ENCODE measurements at regions not wholly inside any gene's neighbourhood (a gene's known extent, or its start where the extent isn't known, plus 50 kb on each side); places are given as distances from the start of the nearest gene placed in this dataset.

DNA sequence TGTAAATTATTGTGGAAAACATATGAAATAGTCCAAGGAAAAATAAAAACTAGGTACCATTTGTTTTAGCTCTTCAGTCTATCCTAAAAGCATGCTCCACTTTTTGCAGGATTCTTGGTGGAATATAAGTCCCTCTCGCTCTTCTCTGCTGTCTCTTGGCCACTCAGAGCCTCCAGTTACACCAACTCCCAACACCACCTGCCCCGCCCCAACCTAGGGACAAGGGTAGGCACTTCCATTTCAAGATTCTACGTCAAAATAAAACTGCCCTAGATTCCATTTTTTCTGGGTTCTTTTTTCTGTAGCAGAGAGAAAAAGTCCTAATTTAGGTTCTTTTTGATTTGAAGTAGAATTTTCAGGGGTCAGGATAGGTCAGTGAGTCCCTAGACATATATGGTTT, 1036.2 kb upstream of the POU3F3 start:
- no peak for ATAC-seq
- TF ChIP-seq ZFP3 (CRISPR knock-in tag; IDR thresholded peaks at IDR 0.05) (no peak), GLIS3 (CRISPR knock-in tag; IDR thresholded peaks at IDR 0.05) (no peak)

GRCh38 chr2:103818176-103818575, 1035.7 kb upstream of the POU3F3 start:
- TF ChIP-seq GLIS3 (CRISPR knock-in tag; IDR thresholded peaks at IDR 0.05) (no peak), SNAI2 (CRISPR knock-in tag; IDR thresholded peaks at IDR 0.05) (no peak), OSR1 (CRISPR knock-in tag; IDR thresholded peaks at IDR 0.05) (no peak), BACH2 (CRISPR knock-in tag; IDR thresholded peaks at IDR 0.05; ENCODE audit: borderline replicate concordance) (no peak), ZNF70 (CRISPR knock-in tag; IDR thresholded peaks at IDR 0.05) (no peak), ESRRG (CRISPR knock-in tag; IDR thresholded peaks at IDR 0.05) (no peak)
- TF ChIP-seq, protein P1, sequence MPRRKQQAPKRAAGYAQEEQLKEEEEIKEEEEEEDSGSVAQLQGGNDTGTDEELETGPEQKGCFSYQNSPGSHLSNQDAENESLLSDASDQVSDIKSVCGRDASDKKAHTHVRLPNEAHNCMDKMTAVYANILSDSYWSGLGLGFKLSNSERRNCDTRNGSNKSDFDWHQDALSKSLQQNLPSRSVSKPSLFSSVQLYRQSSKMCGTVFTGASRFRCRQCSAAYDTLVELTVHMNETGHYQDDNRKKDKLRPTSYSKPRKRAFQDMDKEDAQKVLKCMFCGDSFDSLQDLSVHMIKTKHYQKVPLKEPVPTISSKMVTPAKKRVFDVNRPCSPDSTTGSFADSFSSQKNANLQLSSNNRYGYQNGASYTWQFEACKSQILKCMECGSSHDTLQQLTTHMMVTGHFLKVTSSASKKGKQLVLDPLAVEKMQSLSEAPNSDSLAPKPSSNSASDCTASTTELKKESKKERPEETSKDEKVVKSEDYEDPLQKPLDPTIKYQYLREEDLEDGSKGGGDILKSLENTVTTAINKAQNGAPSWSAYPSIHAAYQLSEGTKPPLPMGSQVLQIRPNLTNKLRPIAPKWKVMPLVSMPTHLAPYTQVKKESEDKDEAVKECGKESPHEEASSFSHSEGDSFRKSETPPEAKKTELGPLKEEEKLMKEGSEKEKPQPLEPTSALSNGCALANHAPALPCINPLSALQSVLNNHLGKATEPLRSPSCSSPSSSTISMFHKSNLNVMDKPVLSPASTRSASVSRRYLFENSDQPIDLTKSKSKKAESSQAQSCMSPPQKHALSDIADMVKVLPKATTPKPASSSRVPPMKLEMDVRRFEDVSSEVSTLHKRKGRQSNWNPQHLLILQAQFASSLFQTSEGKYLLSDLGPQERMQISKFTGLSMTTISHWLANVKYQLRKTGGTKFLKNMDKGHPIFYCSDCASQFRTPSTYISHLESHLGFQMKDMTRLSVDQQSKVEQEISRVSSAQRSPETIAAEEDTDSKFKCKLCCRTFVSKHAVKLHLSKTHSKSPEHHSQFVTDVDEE (CRISPR knock-in tag; IDR thresholded peaks at IDR 0.05): no peak
- ATAC-seq: no peak

DNA sequence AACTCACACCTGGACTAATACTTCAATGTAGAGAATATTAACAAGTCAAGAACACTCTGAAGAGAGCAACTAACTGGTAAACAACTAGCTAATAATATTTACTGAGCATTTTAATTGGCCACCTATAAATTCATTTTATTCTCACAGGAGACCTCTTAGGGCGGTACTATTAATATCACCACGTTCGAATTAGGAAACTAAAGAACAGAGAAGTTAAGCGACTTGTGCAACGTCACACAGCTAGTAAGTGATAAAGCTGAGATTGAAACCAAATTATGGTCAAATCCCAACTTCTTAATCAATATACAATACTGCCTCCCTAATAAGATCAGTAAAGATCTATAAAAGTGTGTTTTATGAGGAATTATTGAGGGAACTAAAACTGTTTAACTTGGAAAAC, 1034.3 kb upstream of the POU3F3 start:
- TF ChIP-seq ARNTL (CRISPR knock-in tag; IDR thresholded peaks at IDR 0.05; ENCODE audit: borderline replicate concordance, low read depth) (no peak), ESRRG (CRISPR knock-in tag; IDR thresholded peaks at IDR 0.05) (no peak), RARB (CRISPR knock-in tag; IDR thresholded peaks at IDR 0.05) (no peak), ZFP30 (CRISPR knock-in tag; IDR thresholded peaks at IDR 0.05) (no peak), GLIS3 (CRISPR knock-in tag; IDR thresholded peaks at IDR 0.05) (no peak), OSR1 (CRISPR knock-in tag; IDR thresholded peaks at IDR 0.05) (no peak), ISL1 (CRISPR knock-in tag; IDR thresholded peaks at IDR 0.05) (no peak), PATZ1 (CRISPR knock-in tag; IDR thresholded peaks at IDR 0.05; ENCODE audit: borderline replicate concordance) (no peak), CSRNP3 (CRISPR knock-in tag; IDR thresholded peaks at IDR 0.05) (no peak), ZFP3 (CRISPR knock-in tag; IDR thresholded peaks at IDR 0.05) (no peak), ZNF70 (CRISPR knock-in tag; IDR thresholded peaks at IDR 0.05) (no peak), ZNF8 (CRISPR knock-in tag; IDR thresholded peaks at IDR 0.05) (no peak), ZC3H10 (CRISPR knock-in tag; IDR thresholded peaks at IDR 0.05) (no peak), CSDC2 (CRISPR knock-in tag; IDR thresholded peaks at IDR 0.05) (no peak), SNAI2 (CRISPR knock-in tag; IDR thresholded peaks at IDR 0.05) (no peak), CREB5 (CRISPR knock-in tag; IDR thresholded peaks at IDR 0.05; ENCODE audit: low read depth) (no peak)
- TF ChIP-seq, protein P2, sequence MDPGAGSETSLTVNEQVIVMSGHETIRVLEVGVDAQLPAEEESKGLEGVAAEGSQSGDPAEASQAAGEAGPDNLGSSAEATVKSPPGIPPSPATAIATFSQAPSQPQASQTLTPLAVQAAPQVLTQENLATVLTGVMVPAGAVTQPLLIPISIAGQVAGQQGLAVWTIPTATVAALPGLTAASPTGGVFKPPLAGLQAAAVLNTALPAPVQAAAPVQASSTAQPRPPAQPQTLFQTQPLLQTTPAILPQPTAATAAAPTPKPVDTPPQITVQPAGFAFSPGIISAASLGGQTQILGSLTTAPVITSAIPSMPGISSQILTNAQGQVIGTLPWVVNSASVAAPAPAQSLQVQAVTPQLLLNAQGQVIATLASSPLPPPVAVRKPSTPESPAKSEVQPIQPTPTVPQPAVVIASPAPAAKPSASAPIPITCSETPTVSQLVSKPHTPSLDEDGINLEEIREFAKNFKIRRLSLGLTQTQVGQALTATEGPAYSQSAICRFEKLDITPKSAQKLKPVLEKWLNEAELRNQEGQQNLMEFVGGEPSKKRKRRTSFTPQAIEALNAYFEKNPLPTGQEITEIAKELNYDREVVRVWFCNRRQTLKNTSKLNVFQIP (CRISPR knock-in tag; IDR thresholded peaks at IDR 0.05; ENCODE audit: borderline replicate concordance, low read depth): no peak
- TF ChIP-seq, protein P1 (CRISPR knock-in tag; IDR thresholded peaks at IDR 0.05): no peak
- no peak for ATAC-seq

All from SK-N-SH treated with all-trans-retinoic acid at 6 μM for 48 hours (cell line).